T-helper 2 cell treated with Interferon-gamma antibody and Interleukin-4, amounts not matched to agents 5 μg/mL and 100 μg/mL, for 36 hours (primary cell): ENCODE measurements at regions not wholly inside any gene's neighbourhood (a gene's known extent, or its start where the extent isn't known, plus 50 kb on each side); places are given as distances from the start of the nearest gene placed in this dataset.

ENCODE experiments used
- DNase-seq: peaks from one replicate; pipeline ENCODE4 v3.0.0; 2021; ENCODE audit warnings: low spot score
- H3K27ac Mint-ChIP-seq: one replicate; pipeline ENCODE4 v1.8.0; 2021; ENCODE audit warnings: mild to moderate bottlenecking, mixed read lengths
- H3K27me3 Mint-ChIP-seq: one replicate; pipeline ENCODE4 v1.8.0; 2021; ENCODE audit warnings: low read depth, mixed read lengths
- H3K36me3 Mint-ChIP-seq: one replicate; pipeline ENCODE4 v1.8.0; 2021; ENCODE audit warnings: low read depth, mixed read lengths
- H3K4me1 Mint-ChIP-seq: one replicate; pipeline ENCODE4 v1.8.0; 2021; ENCODE audit warnings: low read depth, mixed read lengths
- H3K4me3 Mint-ChIP-seq: one replicate; pipeline ENCODE4 v1.8.0; 2022; ENCODE audit warnings: mild to moderate bottlenecking, moderate library complexity, mixed read lengths
- H3K9me3 Mint-ChIP-seq: one replicate; pipeline ENCODE4 v1.8.0; 2021; ENCODE audit warnings: mixed read lengths

DNA sequence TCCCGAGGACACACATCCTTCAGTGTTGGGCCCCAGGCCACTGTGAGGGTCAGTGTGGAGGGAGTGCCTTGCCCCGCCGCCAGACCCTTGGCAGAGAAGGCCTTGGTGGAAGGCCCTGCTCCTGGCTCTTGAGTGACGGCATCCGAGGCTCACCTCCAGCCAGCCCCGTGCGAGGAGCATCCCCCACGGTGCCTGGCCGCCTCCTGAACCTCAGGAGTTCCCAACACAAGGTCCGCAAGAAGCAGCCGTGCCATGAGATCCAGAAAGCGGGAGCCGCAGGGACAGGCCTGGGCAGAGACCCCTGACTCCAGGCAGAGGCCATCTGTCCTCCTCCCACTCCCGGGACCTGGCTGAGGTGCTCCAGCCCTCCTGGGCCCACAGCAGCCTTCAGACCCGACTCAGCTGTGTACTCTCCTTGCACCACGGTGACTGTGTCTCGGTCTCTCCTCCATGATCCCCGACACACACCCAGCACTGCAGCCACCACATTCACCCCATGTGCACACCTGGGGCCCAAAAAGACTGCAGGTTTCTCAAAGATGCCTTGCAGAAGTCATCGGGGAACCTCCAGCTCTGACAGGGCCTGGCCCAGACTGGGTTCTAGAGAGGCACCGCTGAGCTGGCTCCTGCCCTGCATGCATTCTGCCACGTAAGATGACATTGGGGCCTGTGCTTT, 870.2 kb downstream of the BRD1 start:
- Mint-ChIP-seq H3K9me3 (peaks cover 10% of the 10 kb centered on the region), H3K4me1 (no peaks in the 10 kb centered on the region), H3K36me3 (no peaks in the 10 kb centered on the region), H3K4me3 (no peak overlapping the region), H3K27me3 (no peaks in the 10 kb centered on the region), H3K27ac (no peak overlapping the region)
- DNase-seq, result no peak

DNA sequence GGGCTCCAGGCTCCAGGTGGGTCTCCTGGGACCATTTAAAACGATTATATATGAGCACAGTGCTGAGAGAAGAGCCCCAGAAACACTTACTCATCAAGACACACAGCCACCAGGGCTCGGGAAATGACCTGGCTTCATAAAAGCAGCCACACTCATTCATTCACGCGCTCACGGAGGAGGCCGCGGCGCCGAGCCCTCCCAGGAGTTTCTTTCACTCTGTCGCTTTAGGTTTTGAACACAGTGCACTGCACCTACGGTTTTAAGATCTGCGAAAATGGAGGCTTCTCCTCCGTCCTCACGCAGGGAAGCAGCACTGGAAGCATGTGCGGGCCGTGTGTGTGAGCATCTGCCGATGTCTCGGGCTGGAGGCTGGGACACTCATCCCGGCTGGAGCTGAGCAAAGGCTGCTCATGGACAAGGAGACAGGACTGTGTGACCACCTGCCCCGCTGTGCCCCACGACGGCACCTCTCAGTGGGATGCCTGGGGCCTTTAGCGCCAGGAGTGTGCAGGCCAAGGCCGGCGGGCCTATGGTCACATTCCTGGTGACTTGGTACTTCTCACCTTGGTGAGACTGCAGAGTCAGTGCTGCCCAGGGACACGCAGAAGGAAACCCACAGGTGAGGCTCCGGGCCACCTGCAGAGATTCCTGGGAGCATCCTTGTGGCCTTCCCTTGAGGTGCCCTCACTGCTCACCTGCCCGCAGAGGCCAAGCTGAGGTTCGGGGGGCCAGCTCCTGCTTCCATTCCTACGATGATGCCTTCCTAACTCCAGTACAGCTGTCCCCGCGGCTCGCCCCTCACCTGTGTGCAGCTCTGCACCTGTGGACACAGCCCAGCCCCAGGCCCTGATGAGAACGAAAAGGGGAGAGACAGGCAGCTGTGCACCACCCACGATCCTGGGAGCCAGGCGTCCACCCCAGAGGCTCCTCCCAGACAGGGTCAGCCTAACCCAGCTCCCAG, 872.0 kb downstream of the BRD1 start:
- no peaks in the 10 kb centered on the region for H3K36me3 Mint-ChIP-seq
- no peaks in the 10 kb centered on the region for H3K27me3 Mint-ChIP-seq
- H3K27ac Mint-ChIP-seq, result no peak overlapping the region
- DNase-seq, result no peak
- no peak overlapping the region for H3K4me3 Mint-ChIP-seq
- no peaks in the 10 kb centered on the region for H3K4me1 Mint-ChIP-seq
- peaks cover 10% of the 10 kb centered on the region for H3K9me3 Mint-ChIP-seq

DNA sequence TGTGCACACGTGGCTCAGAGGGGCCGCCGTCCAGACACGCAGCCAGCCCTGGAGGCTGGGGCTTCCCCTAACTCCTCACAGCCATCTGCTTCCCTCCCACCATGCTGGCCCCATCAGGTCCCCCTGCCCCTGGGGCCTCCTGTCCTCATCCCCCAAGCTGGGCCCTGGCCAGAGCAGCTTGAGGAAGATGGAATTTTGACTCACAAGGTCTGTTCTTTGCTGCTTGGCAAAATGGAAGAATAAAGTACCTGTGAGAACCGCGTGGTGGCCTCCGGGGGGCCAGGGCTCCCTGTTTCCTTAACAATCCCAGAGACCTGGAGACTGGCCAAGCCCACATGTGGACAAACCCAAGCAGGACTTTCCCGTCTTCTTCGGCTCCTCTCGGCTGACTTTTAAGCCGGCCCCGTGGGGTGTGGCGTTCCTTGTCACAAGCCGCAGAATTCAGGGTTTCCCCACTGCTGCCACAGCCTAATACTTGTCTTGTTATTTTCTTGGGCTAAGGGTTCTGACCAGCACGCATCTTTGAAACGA, 872.8 kb downstream of the BRD1 start:
- H3K36me3 Mint-ChIP-seq, result no peaks in the 10 kb centered on the region
- H3K4me1 Mint-ChIP-seq, result no peaks in the 10 kb centered on the region
- H3K9me3 Mint-ChIP-seq, result peaks cover 10% of the 10 kb centered on the region
- no peak overlapping the region for H3K27ac Mint-ChIP-seq
- DNase-seq, result no peak
- no peaks in the 10 kb centered on the region for H3K27me3 Mint-ChIP-seq
- H3K4me3 Mint-ChIP-seq, result no peak overlapping the region

DNA sequence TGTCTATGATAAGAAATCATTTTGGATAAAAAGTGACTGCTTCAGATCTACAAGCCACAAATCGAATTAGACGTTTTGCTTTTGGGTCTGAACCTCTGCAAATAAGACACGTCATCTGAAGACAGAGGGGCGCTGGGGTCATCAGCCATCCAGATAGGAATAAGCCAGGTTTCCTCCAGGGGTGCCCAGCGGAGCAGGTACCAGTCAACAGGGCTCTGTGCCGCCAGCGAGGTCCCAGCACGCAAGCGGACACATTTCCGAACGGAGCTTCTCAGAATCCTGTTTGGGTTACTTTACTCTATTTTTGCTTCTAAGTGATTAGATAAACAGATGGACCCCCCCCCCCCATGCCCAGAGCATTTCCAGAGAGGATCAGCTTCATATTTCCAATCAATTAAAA, 873.8 kb downstream of the BRD1 start:
- Mint-ChIP-seq H3K27ac (no peak overlapping the region), H3K9me3 (peaks cover 10% of the 10 kb centered on the region), H3K36me3 (no peaks in the 10 kb centered on the region), H3K4me3 (no peak overlapping the region), H3K27me3 (no peaks in the 10 kb centered on the region), H3K4me1 (no peaks in the 10 kb centered on the region)
- no peak for DNase-seq

DNA sequence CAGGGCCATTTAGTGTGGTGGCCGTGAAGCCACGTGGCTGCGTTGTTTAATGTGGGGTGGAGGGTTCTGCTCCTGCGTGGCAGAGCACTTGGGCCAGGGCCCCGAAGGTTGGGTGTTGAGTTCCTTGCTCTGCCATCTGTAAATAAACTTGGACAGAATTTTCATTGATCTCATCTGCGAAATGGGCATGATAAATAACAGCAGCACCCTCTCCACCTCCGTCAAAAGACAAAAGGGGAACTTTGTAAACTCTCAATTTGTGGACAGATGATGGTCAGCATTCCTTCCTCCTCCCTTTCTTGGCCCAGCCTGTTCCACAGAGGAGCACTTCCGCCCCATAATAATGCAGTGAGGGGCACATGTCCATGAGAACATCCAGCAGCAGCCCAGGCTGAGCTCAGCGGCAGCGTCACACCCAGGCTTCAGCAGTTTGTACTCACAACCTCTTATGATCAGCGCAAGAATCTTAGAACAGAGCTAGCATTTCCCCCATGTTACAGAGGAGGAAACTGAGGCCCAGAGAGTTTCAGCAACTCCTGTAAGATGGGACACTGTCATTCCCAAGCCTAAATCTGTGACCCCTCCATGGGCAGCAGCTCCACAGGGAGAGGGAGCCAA, 874.5 kb downstream of the BRD1 start:
- Mint-ChIP-seq H3K4me1 (no peaks in the 10 kb centered on the region), H3K36me3 (no peaks in the 10 kb centered on the region), H3K27ac (no peak overlapping the region), H3K27me3 (no peaks in the 10 kb centered on the region), H3K4me3 (no peak overlapping the region), H3K9me3 (peaks cover 10% of the 10 kb centered on the region)
- no peak for DNase-seq

DNA sequence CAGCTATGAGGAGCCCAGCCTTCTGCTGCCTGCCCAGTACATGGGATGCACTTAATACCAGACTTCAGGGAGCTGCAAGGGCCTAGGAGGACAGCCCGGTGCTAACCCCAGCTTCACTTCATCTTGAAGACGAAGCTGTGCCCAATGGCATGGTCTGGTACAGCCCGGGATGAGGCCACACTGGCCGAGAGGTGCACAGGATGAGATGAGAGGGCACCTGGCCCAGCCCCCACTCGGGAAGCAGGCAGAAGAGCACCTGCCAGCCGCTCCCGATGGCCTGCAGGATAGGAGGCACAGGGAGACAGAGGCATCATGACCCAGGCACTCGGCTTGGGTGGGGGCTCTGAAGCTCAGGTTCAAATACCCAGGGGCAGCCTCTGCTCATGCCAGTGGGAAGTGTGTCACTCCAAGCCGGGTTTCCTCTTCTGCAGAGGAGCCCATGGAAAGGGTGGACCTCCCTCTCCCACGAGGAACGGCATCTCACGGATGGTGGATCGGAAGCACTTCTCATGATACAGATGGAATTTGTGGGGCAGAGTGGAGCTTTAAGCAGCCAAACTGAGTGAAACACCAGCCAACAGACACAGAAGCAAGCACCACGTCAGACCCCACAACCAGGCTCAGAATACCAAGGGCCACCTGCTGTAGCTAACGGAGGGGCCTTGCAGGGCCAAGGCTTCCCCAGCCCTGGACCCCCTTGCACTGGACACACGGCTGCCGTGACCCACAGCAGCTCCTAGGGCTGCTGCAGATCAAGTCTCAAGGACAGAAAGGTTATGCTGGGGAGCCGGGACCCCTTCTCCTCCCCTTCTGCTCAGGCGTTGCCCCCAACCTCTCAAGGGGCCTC, 875.2 kb downstream of the BRD1 start:
- H3K4me1 Mint-ChIP-seq, result no peaks in the 10 kb centered on the region
- H3K27me3 Mint-ChIP-seq, result no peaks in the 10 kb centered on the region
- H3K9me3 Mint-ChIP-seq, result peaks cover 10% of the 10 kb centered on the region
- H3K4me3 Mint-ChIP-seq, result no peak overlapping the region
- H3K27ac Mint-ChIP-seq, result no peak overlapping the region
- DNase-seq, result no peak
- no peaks in the 10 kb centered on the region for H3K36me3 Mint-ChIP-seq

DNA sequence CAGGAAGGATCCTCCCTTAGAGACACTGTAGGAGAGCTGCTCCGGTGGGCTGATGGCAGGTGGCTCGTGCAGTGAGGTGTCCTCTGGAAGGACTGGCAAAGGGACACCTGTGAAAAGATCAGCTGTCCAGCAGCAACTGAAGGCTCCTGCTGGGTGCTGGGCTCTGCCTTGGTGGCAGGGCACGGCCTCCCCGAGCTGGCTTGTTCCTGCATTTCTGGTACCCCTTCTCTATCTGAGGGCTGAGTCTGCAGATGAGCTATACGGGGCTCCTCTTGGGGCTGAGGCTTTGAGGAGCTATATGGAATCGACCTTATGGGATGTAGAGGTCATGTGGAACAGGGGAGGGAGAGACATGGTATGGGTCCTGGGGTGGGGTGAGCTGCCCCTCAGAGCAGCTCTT, 875.8 kb downstream of the BRD1 start:
- H3K27ac Mint-ChIP-seq, result no peak overlapping the region
- H3K27me3 Mint-ChIP-seq, result no peaks in the 10 kb centered on the region
- H3K36me3 Mint-ChIP-seq, result no peaks in the 10 kb centered on the region
- H3K9me3 Mint-ChIP-seq, result peaks cover 7% of the 10 kb centered on the region
- DNase-seq, result no peak
- no peaks in the 10 kb centered on the region for H3K4me1 Mint-ChIP-seq
- H3K4me3 Mint-ChIP-seq, result no peak overlapping the region

DNA sequence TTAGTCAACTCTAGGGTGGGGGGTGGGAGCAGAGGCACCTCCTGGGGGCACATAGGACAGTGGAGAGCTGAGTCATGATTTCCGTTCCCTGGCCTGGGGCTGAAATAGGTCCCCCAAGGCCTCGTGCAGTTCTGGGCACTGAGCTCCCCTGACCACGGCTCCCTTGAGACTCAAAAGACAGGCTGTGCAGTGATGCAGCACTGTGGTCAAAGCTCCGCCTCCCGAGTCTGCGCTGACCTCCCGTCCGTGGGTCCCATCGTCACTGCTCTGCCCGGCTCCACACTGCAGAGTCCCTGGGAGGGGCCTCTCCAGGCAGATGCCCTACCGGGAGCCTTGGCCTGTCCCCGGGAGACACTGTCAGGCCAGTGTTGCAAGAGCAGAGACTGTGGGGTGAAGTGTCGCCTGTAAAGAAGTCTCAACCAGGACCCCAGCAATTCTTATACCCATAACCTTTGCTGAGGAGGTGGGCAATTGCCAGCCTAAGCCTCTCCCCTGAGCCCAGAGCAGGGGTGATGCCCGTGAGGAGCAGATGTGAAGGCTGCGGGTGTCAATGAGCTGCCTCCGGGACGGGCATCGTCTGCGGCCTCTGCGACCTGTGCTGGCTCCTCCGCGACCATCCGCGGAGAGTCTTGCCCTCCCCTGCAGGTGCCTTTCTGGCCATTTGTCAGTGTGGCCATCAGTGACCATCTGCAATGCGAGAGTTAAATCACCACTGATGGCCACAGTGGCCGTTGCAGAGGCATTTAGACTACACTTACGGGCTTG, 877.3 kb downstream of the BRD1 start:
- Mint-ChIP-seq H3K4me3 (no peak overlapping the region), H3K4me1 (no peaks in the 10 kb centered on the region), H3K36me3 (no peaks in the 10 kb centered on the region), H3K27me3 (no peaks in the 10 kb centered on the region), H3K9me3 (no peaks in the 10 kb centered on the region), H3K27ac (no peak overlapping the region)
- DNase-seq, result no peak

DNA sequence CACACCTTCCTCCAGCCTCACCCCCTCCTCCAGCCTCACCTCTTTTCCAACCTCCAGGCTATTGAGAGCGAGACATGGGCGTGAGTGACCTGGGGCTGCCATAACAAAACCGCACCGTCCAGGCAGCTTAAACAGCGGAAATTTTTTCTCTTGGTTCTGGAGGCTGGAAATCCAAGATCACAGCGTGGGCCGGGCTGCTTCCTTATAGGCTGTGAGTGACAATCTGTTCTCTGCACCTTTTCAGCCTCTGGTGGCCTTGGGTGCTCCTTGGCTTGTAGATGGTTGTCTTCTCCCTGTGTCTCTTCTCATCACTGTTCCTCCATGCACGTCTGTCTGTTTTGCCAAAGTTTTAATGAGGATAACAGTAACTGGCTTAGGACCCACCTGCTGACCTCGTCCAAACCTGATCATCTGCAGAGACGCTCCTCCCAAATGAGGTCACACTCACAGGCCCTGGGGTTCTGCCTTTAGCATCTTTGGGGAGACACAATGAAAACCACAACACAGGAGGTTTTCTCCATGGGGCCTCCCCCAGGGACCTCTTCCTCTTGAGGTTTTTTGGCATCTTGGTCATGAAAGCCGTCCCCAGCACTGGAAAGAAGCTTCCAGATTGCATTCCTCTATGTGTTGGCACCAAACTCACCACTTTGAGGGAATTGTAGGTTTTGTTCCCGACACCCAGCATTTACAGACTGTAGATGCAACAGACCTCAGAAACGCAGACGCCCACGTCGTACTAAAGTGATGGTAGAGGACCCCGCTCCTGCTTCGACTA, 878.1 kb downstream of the BRD1 start:
- no peaks in the 10 kb centered on the region for H3K36me3 Mint-ChIP-seq
- DNase-seq, result no peak
- H3K9me3 Mint-ChIP-seq, result no peaks in the 10 kb centered on the region
- H3K27ac Mint-ChIP-seq, result no peak overlapping the region
- H3K4me3 Mint-ChIP-seq, result no peak overlapping the region
- no peaks in the 10 kb centered on the region for H3K4me1 Mint-ChIP-seq
- H3K27me3 Mint-ChIP-seq, result no peaks in the 10 kb centered on the region

DNA sequence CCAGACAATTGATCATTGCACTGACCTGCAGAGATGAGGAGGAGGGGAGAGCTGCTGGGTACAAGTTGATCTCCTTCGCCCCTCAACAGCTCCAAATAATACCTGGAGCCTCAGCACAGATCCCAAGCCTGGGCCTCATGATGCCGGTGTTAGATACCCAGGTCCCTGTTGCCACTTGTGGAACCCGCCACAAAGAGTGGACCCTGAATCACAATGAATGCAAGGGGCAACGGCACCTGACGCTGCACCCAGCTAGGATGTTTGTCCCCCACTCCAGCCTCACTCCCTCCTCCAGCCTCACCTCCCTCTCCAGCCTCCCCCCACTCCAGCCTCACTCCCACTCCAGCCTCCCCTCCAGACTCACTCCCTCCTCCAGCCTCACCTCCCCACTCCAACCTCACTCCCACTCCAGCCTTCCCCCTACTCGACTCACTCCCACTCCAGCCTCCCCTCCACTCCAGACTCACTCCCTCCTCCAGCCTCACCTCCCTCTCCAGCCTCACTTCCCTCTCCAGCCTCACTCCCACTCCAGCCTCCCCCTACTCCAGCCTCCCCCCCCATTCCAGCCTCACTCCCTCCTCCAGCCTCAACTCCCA, 879.0 kb downstream of the BRD1 start:
- Mint-ChIP-seq H3K27ac (no peak overlapping the region), H3K36me3 (no peaks in the 10 kb centered on the region), H3K9me3 (no peaks in the 10 kb centered on the region), H3K4me1 (no peaks in the 10 kb centered on the region), H3K27me3 (no peaks in the 10 kb centered on the region), H3K4me3 (no peak overlapping the region)
- no peak for DNase-seq

DNA sequence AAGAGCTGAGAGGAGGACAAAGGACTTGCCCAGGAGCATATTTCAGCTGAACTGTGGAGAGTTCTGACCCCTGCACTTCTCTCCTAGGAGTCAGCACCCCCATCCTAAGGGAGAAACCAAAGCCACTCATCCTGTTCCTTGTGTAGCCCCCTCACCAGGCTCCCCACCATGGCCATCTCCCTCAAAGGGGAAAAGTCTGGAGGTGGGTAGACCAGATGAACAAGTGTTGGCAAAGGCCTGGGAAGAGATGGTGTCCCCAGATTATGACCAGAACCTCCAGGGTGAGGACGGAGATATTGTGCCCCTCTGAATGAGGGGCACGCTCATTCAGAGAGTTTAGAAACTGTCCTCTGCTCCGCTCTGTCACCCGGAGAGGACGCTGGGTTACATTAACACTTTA, 880.0 kb downstream of the BRD1 start:
- DNase-seq, result no peak
- H3K27me3 Mint-ChIP-seq, result no peaks in the 10 kb centered on the region
- no peak overlapping the region for H3K27ac Mint-ChIP-seq
- no peak overlapping the region for H3K4me3 Mint-ChIP-seq
- no peaks in the 10 kb centered on the region for H3K36me3 Mint-ChIP-seq
- H3K4me1 Mint-ChIP-seq, result no peaks in the 10 kb centered on the region
- no peaks in the 10 kb centered on the region for H3K9me3 Mint-ChIP-seq
